Liver (tissue), 3 donors: ENCODE measurements at regions not wholly inside any gene's neighbourhood (a gene's known extent, or its start where the extent isn't known, plus 50 kb on each side); places are given as distances from the start of the nearest gene placed in this dataset.

Experiments used
- EGR1 ChIP-seq, 2 donors: IDR thresholded peaks; 2 replicates each; pipeline ENCODE4 v1.6.1; 2016 to 2018; ENCODE audit warnings: antibody characterized with exemption in 2 of 2, low read depth in 2 of 2
- FOXA1 ChIP-seq: IDR thresholded peaks from 2 replicates; pipeline ENCODE4 v1.6.1; 2016; ENCODE audit warnings: antibody characterized with exemption
- GABPA ChIP-seq, 2 donors: IDR thresholded peaks in 1 of 2; conservative IDR thresholded peaks in 1 of 2; 2 replicates each; pipeline ENCODE4 v1.6.1; 2016; ENCODE audit warnings: antibody characterized with exemption in 2 of 2, mild to moderate bottlenecking in 1 of 2, moderate library complexity in 1 of 2
- HNF4A ChIP-seq, 2 donors: conservative IDR thresholded peaks; 2 replicates each; pipeline ENCODE4 v1.6.1; 2016; ENCODE audit warnings: antibody characterized with exemption in 2 of 2, mild to moderate bottlenecking in 2 of 2
- HNF4G ChIP-seq: IDR thresholded peaks from 2 replicates; pipeline ENCODE4 v1.6.1; 2016; ENCODE audit warnings: antibody characterized with exemption
- JUND ChIP-seq, 2 donors: IDR thresholded peaks; 2 replicates each; pipeline ENCODE4 v1.6.1; 2016; ENCODE audit warnings: antibody characterized with exemption in 2 of 2
- RAD21 ChIP-seq, 2 donors: IDR thresholded peaks; 2 replicates each; pipeline ENCODE4 v1.6.1; 2016; ENCODE audit warnings: antibody characterized with exemption in 2 of 2, mild to moderate bottlenecking in 2 of 2
- TAF1 ChIP-seq: conservative IDR thresholded peaks from 2 replicates; pipeline ENCODE4 v1.6.1; 2016; ENCODE audit warnings: antibody characterized with exemption, mild to moderate bottlenecking
- YY1 ChIP-seq: IDR thresholded peaks from 2 replicates; pipeline ENCODE4 v1.6.1; 2016; ENCODE audit warnings: antibody characterized with exemption, mild to moderate bottlenecking
- TF ChIP-seq, protein P1 (sequence below): fragments of 150-350 bp; IDR thresholded peaks from 2 replicates; pipeline ENCODE4 v1.5.1; 2017; ENCODE audit warnings: improper control_type of control experiment, low read depth, low read length; ENCODE audit not compliant: missing input control
- TF ChIP-seq, protein P2 (sequence below): IDR thresholded peaks from 2 replicates; pipeline ENCODE4 v1.6.1; 2016; ENCODE audit warnings: antibody characterized with exemption
- TF ChIP-seq, protein P3 (sequence below): IDR thresholded peaks from 2 replicates; pipeline ENCODE4 v1.6.1; 2016; ENCODE audit warnings: antibody characterized with exemption, mild to moderate bottlenecking
- TF ChIP-seq, protein P4 (sequence below): IDR thresholded peaks from 2 replicates; pipeline ENCODE4 v1.6.1; 2016; ENCODE audit warnings: antibody characterized with exemption
- donor health status: healthy.
- donor health status: healthy.

DNA sequence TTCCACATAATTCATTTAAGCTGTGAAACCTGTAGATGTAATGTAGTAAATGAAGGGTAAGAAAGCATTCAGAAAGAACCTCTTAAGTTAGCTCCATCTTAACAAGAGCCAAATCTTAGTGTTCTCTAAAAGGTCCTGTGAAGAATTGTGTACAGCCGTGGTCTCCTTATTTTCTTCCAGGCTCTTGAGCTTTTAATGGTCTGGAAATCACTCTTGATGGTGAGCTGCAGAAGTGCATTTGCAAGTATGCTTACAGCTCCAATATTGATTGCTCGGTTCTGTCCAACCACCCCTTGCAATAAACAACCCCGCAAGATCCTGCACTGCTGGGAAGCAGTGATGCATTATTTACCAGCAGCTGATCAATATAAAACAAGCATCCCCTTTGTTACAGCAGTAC lies 690.8 kb upstream of the FZD8 start:
- TF ChIP-seq, protein P1, sequence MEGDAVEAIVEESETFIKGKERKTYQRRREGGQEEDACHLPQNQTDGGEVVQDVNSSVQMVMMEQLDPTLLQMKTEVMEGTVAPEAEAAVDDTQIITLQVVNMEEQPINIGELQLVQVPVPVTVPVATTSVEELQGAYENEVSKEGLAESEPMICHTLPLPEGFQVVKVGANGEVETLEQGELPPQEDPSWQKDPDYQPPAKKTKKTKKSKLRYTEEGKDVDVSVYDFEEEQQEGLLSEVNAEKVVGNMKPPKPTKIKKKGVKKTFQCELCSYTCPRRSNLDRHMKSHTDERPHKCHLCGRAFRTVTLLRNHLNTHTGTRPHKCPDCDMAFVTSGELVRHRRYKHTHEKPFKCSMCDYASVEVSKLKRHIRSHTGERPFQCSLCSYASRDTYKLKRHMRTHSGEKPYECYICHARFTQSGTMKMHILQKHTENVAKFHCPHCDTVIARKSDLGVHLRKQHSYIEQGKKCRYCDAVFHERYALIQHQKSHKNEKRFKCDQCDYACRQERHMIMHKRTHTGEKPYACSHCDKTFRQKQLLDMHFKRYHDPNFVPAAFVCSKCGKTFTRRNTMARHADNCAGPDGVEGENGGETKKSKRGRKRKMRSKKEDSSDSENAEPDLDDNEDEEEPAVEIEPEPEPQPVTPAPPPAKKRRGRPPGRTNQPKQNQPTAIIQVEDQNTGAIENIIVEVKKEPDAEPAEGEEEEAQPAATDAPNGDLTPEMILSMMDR: no peak
- TF ChIP-seq, protein P2, sequence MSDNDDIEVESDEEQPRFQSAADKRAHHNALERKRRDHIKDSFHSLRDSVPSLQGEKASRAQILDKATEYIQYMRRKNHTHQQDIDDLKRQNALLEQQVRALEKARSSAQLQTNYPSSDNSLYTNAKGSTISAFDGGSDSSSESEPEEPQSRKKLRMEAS: no peak
- TF ChIP-seq, protein P3, sequence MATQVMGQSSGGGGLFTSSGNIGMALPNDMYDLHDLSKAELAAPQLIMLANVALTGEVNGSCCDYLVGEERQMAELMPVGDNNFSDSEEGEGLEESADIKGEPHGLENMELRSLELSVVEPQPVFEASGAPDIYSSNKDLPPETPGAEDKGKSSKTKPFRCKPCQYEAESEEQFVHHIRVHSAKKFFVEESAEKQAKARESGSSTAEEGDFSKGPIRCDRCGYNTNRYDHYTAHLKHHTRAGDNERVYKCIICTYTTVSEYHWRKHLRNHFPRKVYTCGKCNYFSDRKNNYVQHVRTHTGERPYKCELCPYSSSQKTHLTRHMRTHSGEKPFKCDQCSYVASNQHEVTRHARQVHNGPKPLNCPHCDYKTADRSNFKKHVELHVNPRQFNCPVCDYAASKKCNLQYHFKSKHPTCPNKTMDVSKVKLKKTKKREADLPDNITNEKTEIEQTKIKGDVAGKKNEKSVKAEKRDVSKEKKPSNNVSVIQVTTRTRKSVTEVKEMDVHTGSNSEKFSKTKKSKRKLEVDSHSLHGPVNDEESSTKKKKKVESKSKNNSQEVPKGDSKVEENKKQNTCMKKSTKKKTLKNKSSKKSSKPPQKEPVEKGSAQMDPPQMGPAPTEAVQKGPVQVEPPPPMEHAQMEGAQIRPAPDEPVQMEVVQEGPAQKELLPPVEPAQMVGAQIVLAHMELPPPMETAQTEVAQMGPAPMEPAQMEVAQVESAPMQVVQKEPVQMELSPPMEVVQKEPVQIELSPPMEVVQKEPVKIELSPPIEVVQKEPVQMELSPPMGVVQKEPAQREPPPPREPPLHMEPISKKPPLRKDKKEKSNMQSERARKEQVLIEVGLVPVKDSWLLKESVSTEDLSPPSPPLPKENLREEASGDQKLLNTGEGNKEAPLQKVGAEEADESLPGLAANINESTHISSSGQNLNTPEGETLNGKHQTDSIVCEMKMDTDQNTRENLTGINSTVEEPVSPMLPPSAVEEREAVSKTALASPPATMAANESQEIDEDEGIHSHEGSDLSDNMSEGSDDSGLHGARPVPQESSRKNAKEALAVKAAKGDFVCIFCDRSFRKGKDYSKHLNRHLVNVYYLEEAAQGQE: no peak
- TF ChIP-seq JUND (IDR thresholded peaks at IDR 0.05): no peak
- TF ChIP-seq EGR1 (IDR thresholded peaks at IDR 0.05; ENCODE audit: low read depth in 2 of 2): no peak
- no peak for TF ChIP-seq GABPA (IDR thresholded peaks at IDR 0.05 in 1 of 2, conservative IDR thresholded peaks at IDR 0.05 in 1 of 2)
- no peak for TF ChIP-seq YY1
- no peak for TF ChIP-seq TAF1
- TF ChIP-seq RAD21 (IDR thresholded peaks at IDR 0.05): no peak
- TF ChIP-seq HNF4A (conservative IDR thresholded peaks at IDR 0.05): no peak
- no peak for TF ChIP-seq HNF4G
- no peak for TF ChIP-seq FOXA1
- TF ChIP-seq, protein P4, sequence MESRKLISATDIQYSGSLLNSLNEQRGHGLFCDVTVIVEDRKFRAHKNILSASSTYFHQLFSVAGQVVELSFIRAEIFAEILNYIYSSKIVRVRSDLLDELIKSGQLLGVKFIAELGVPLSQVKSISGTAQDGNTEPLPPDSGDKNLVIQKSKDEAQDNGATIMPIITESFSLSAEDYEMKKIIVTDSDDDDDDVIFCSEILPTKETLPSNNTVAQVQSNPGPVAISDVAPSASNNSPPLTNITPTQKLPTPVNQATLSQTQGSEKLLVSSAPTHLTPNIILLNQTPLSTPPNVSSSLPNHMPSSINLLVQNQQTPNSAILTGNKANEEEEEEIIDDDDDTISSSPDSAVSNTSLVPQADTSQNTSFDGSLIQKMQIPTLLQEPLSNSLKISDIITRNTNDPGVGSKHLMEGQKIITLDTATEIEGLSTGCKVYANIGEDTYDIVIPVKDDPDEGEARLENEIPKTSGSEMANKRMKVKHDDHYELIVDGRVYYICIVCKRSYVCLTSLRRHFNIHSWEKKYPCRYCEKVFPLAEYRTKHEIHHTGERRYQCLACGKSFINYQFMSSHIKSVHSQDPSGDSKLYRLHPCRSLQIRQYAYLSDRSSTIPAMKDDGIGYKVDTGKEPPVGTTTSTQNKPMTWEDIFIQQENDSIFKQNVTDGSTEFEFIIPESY: no peak
